A549 (cell line): ENCODE measurements at regions not wholly inside any gene's neighbourhood (a gene's known extent, or its start where the extent isn't known, plus 50 kb on each side); places are given as distances from the start of the nearest gene placed in this dataset.

ENCODE experiments used
- ATAC-seq, 2 experiments: fragments of 200-7000 bp in 1 of 2; fragments of >200 bp in 1 of 2; cut with Nextera tagmentation in 1 of 2; cut with Tn5 transposase in 1 of 2; 3 replicates each; pipeline versions ENCODE4 v1.8.0 to v1.9.1; 2018 to 2020; ENCODE audit warnings: mild to moderate bottlenecking in 1 of 2, moderate library complexity in 1 of 2
- CTCF ChIA-PET: fragments of 300-600 bp; sonication (Branson Sonifier 250); formaldehyde crosslinking; extraction: SDS; loops from one replicate; lab custom pipeline; 2021; ENCODE audit warnings: antibody characterized with exemption, inconsistent platforms; lab: Yijun Ruan, JAX
- POLR2A ChIA-PET: fragments of 350-600 bp; formaldehyde crosslinking; extraction: SDS; loops from one replicate; lab custom pipeline; 2021; ENCODE audit warnings: antibody characterized with exemption, inconsistent platforms; lab: Yijun Ruan, JAX
- DNase-seq, 2 experiments: peaks; one replicate each; pipeline versions ENCODE4 v3.0.0 to v3.0.0-alpha.2; 2011 to 2016; ENCODE audit warnings: low read depth in 1 of 2, low spot score in 1 of 2
- FAIRE-seq: peaks from 2 replicates; lab custom pipeline; 2011; peaks lifted over from hg19 to GRCh38; lab: Jason Lieb, UNC
- H3K27ac ChIP-seq, 2 experiments: fragments of >200 bp; sonication (Bioruptor Twin); formaldehyde crosslinking; 3 replicates each; pipeline ENCODE4 v1.5.1; 2016 to 2017
- H3K4me1 ChIP-seq: fragments of >200 bp; sonication (Bioruptor Twin); formaldehyde crosslinking; 3 replicates; pipeline ENCODE4 v1.6.1; 2016
- H3K4me2 ChIP-seq: fragments of >200 bp; sonication (Bioruptor Twin); formaldehyde crosslinking; 3 replicates; pipeline ENCODE4 v1.6.1; 2016
- H3K4me3 ChIP-seq: fragments of >200 bp; sonication (Bioruptor Twin); formaldehyde crosslinking; 3 replicates; pipeline ENCODE4 v1.5.1; 2016
- H3K9me3 ChIP-seq: fragments of >200 bp; sonication (Bioruptor Twin); formaldehyde crosslinking; 3 replicates; pipeline ENCODE4 v1.6.1; 2016
- ATOH8 ChIP-seq: fragments of 250-450 bp; sonication (Bioruptor Pico); IDR thresholded peaks from 2 replicates; pipeline ENCODE4 v1.5.0; 2020; ENCODE audit warnings: low read depth, mild to moderate bottlenecking, moderate library complexity
- CBX8 ChIP-seq: fragments of 200-600 bp; sonication (generic); IDR thresholded peaks from 2 replicates; pipeline ENCODE4 v1.6.1; 2016
- CEBPB ChIP-seq, 2 experiments: fragments of >200 bp in 1 of 2; sonication (Bioruptor Twin) in 1 of 2; formaldehyde crosslinking in 1 of 2; IDR thresholded peaks; 2 replicates each; pipeline ENCODE4 v1.6.1; 2012 to 2016
- CTCF ChIP-seq: fragments of >200 bp; sonication (Bioruptor Twin); formaldehyde crosslinking; IDR thresholded peaks from 3 replicates; pipeline ENCODE4 v1.5.1; 2016
- E2F6 ChIP-seq: IDR thresholded peaks from 2 replicates; pipeline ENCODE4 v1.6.1; 2012; ENCODE audit warnings: low read depth, borderline replicate concordance
- EP300 ChIP-seq, 2 experiments: fragments of >200 bp; sonication (Bioruptor Twin); formaldehyde crosslinking; IDR thresholded peaks; 2 replicates in 1 of 2; 3 replicates in 1 of 2; pipeline ENCODE4 v1.6.1; 2016 to 2017
- ESRRA ChIP-seq: fragments of 150-350 bp; IDR thresholded peaks from 2 replicates; pipeline ENCODE4 v1.6.1; 2014; ENCODE audit warnings: mild to moderate bottlenecking, low read length, borderline replicate concordance
- FOSL2 ChIP-seq, 2 experiments: fragments of 450-650 bp in 1 of 2; fragments of >200 bp in 1 of 2; sonication (Bioruptor Twin) in 1 of 2; formaldehyde crosslinking; IDR thresholded peaks; 2 replicates each; pipeline versions ENCODE4 v1.5.0 to v1.6.1; 2016 to 2020; ENCODE audit warnings: mild to moderate bottlenecking in 1 of 2, moderate library complexity in 1 of 2
- FOXS1 ChIP-seq: fragments of 250-450 bp; sonication (Bioruptor Pico); IDR thresholded peaks from 2 replicates; pipeline ENCODE4 v1.5.0; 2020; ENCODE audit warnings: mild to moderate bottlenecking, moderate library complexity
- HDAC2 ChIP-seq: fragments of 200-600 bp; sonication (generic); IDR thresholded peaks from 2 replicates; pipeline ENCODE4 v1.6.1; 2016
- HOXA7 ChIP-seq: fragments of 250-450 bp; sonication (Bioruptor Pico); IDR thresholded peaks from 2 replicates; pipeline ENCODE4 v1.5.0; 2020; ENCODE audit warnings: mild to moderate bottlenecking, moderate library complexity
- HOXB5 ChIP-seq: fragments of 250-450 bp; sonication (Bioruptor Pico); IDR thresholded peaks from 2 replicates; pipeline ENCODE4 v1.5.0; 2020; ENCODE audit warnings: mild to moderate bottlenecking, moderate library complexity
- JUN ChIP-seq, 2 experiments: fragments of >200 bp; sonication (Bioruptor Twin); formaldehyde crosslinking; IDR thresholded peaks; 2 replicates in 1 of 2; 3 replicates in 1 of 2; pipeline ENCODE4 v1.6.1; 2016 to 2017
- KDM5A ChIP-seq: fragments of 200-600 bp; sonication (generic); IDR thresholded peaks from 2 replicates; pipeline ENCODE4 v1.6.1; 2016; ENCODE audit warnings: antibody characterized with exemption, mild to moderate bottlenecking
- MAFK ChIP-seq: fragments of 450-650 bp; IDR thresholded peaks from 2 replicates; pipeline ENCODE4 v1.6.1; 2014; ENCODE audit not compliant: partially characterized antibody
- MAX ChIP-seq: IDR thresholded peaks from 2 replicates; pipeline ENCODE4 v1.6.1; 2012
- MAZ ChIP-seq: fragments of 150-350 bp; IDR thresholded peaks from 2 replicates; pipeline ENCODE4 v1.6.1; 2014; ENCODE audit warnings: antibody characterized with exemption, low read depth, low read length, borderline replicate concordance
- NR3C1 ChIP-seq: fragments of >200 bp; sonication (Bioruptor Twin); formaldehyde crosslinking; IDR thresholded peaks from 3 replicates; pipeline ENCODE4 v1.6.1; 2017
- PHF8 ChIP-seq: fragments of 200-600 bp; sonication (generic); IDR thresholded peaks from 2 replicates; pipeline ENCODE4 v1.6.1; 2016; ENCODE audit warnings: low read depth, mild to moderate bottlenecking, antibody characterized with exemption, moderate library complexity, borderline replicate concordance
- POLR2A ChIP-seq: IDR thresholded peaks from 2 replicates; pipeline ENCODE4 v1.6.1; 2012; ENCODE audit warnings: mild to moderate bottlenecking, low read length
- RNF2 ChIP-seq: fragments of 200-600 bp; sonication (generic); IDR thresholded peaks from 2 replicates; pipeline ENCODE4 v1.6.1; 2016; ENCODE audit warnings: low read depth, mild to moderate bottlenecking, antibody characterized with exemption, moderate library complexity, borderline replicate concordance
- SMC3 ChIP-seq: fragments of >200 bp; sonication (Bioruptor Twin); formaldehyde crosslinking; IDR thresholded peaks from 3 replicates; pipeline ENCODE4 v1.6.1; 2018; ENCODE audit warnings: inconsistent platforms
- TFCP2L1 ChIP-seq: fragments of 250-450 bp; sonication (Bioruptor Pico); IDR thresholded peaks from 2 replicates; pipeline ENCODE4 v1.5.0; 2021; ENCODE audit warnings: mild to moderate bottlenecking
- ZC3H11A ChIP-seq: fragments of 450-650 bp; IDR thresholded peaks from 2 replicates; pipeline ENCODE4 v1.6.1; 2014; ENCODE audit warnings: antibody characterized with exemption, mild to moderate bottlenecking
- ZFP36 ChIP-seq: fragments of 450-650 bp; IDR thresholded peaks from 2 replicates; pipeline ENCODE4 v1.6.1; 2014; ENCODE audit warnings: borderline replicate concordance; ENCODE audit not compliant: partially characterized antibody
- WGBS: methylation state at CpG from one replicate; pipeline ENCODE4 v1.1.6; 2017; ENCODE audit errors: missing lambda C conversion rate; 5-methylcytosine and 5-hydroxymethylcytosine counted together

- DNase-seq (no peak), FAIRE-seq (peak; percentile 83), ATAC-seq (no peak)
- Histone ChIP-seq H3K4me1 (no peaks in the 10 kb centered on the region), H3K27ac (no peak overlapping the region), H3K9me3 (no peaks in the 10 kb centered on the region), H3K4me3 (no peak overlapping the region), H3K4me2 (no peak overlapping the region)
- POLR2A ChIA-PET, result no interaction called here
- CTCF ChIA-PET, result no interaction called here
- WGBS, result 1% methylated on average over 4 of the region's 4 CpGs
- no peak for TF ChIP-seq SMC3
- TF ChIP-seq TFCP2L1, result no peak
- no peak for TF ChIP-seq CBX8
- no peak for TF ChIP-seq EP300 (IDR thresholded peaks at IDR 0.05)
- no peak for TF ChIP-seq ATOH8 (CRISPR knock-in tag)
Observed at GRCh38 chrX:113287761-113288160, 447.1 kb upstream of the AMOT start.

GRCh38 chrX:113275804-113276203 is 435.2 kb upstream of the AMOT start:
- WGBS, result 11% methylated on average over 2 of the region's 2 CpGs
- Histone ChIP-seq H3K4me3 (no peak overlapping the region), H3K9me3 (no peaks in the 10 kb centered on the region), H3K4me1 (no peaks in the 10 kb centered on the region), H3K4me2 (no peak overlapping the region), H3K27ac (no peak overlapping the region)
- no peak for ATAC-seq
- POLR2A ChIA-PET, result no interaction called here
- DNase-seq, result no peak
- no peak for TF ChIP-seq MAFK
- TF ChIP-seq HOXA7, result no peak
- TF ChIP-seq PHF8, result no peak
- TF ChIP-seq EP300 (IDR thresholded peaks at IDR 0.05), result no peak
- no peak for TF ChIP-seq JUN (IDR thresholded peaks at IDR 0.05)
- TF ChIP-seq MAZ, result no peak
- TF ChIP-seq CTCF, result no peak
- TF ChIP-seq E2F6, result no peak
- no peak for TF ChIP-seq KDM5A
- no peak for TF ChIP-seq CBX8
- CTCF ChIA-PET, result no interaction called here
- no peak for FAIRE-seq

GRCh38 chrX:113274791-113275190 is 434.2 kb upstream of the AMOT start:
- Histone ChIP-seq H3K4me3 (no peak overlapping the region), H3K27ac (no peak overlapping the region), H3K4me2 (no peak overlapping the region)
- no peak for ATAC-seq
- CTCF ChIA-PET, result no interaction called here
- no peak for DNase-seq
- no peak for TF ChIP-seq RNF2
- TF ChIP-seq, all 56 proteins: peak for 0
- Histone ChIP-seq H3K4me1 (no peaks in the 10 kb centered on the region), H3K9me3 (no peaks in the 10 kb centered on the region)
- FAIRE-seq, result peak; percentile 39
- POLR2A ChIA-PET, result no interaction called here
- 59% methylated on average over 1 of the region's 1 CpG for WGBS

- ChIA-PET CTCF (no interaction called here), POLR2A (no interaction called here)
- H3K27ac ChIP-seq, result no peak overlapping the region
- H3K4me2 ChIP-seq, result no peak overlapping the region
- 64% methylated on average over 1 of the region's 5 CpGs for WGBS
- TF ChIP-seq ESRRA (no peak), ZFP36 (no peak), CEBPB (IDR thresholded peaks at IDR 0.05) (no peak), FOXS1 (CRISPR knock-in tag) (no peak), HOXB5 (no peak), ATOH8 (CRISPR knock-in tag) (no peak), SMC3 (no peak), ZC3H11A (no peak), FOSL2 (IDR thresholded peaks at IDR 0.05) (no peak), FOSL2 (CRISPR knock-in tag; IDR thresholded peaks at IDR 0.05) (no peak), HDAC2 (no peak), POLR2A (no peak), MAX (no peak), NR3C1 (no peak), MAFK (no peak)
- TF ChIP-seq, all 56 proteins: peak for 0
- DNase-seq, result no peak
- no peak overlapping the region for H3K4me3 ChIP-seq
- H3K4me1 ChIP-seq, result no peaks in the 10 kb centered on the region
- ATAC-seq, result no peak
- no peak for FAIRE-seq
- no peaks in the 10 kb centered on the region for H3K9me3 ChIP-seq
Observed at GRCh38 chrX:113274345-113274744, 433.7 kb upstream of the AMOT start.
